A549 (cell line): ENCODE measurements at regions not wholly inside any gene's neighbourhood (a gene's known extent, or its start where the extent isn't known, plus 50 kb on each side); places are given as distances from the start of the nearest gene placed in this dataset.

ENCODE experiments used
- ATAC-seq, 2 experiments: fragments of 200-7000 bp in 1 of 2; fragments of >200 bp in 1 of 2; cut with Nextera tagmentation in 1 of 2; cut with Tn5 transposase in 1 of 2; 3 replicates each; pipeline versions ENCODE4 v1.8.0 to v1.9.1; 2018 to 2020; ENCODE audit warnings: mild to moderate bottlenecking in 1 of 2, moderate library complexity in 1 of 2
- CTCF ChIA-PET: fragments of 300-600 bp; sonication (Branson Sonifier 250); formaldehyde crosslinking; extraction: SDS; loops from one replicate; lab custom pipeline; 2021; ENCODE audit warnings: antibody characterized with exemption, inconsistent platforms; lab: Yijun Ruan, JAX
- POLR2A ChIA-PET: fragments of 350-600 bp; formaldehyde crosslinking; extraction: SDS; loops from one replicate; lab custom pipeline; 2021; ENCODE audit warnings: antibody characterized with exemption, inconsistent platforms; lab: Yijun Ruan, JAX
- DNase-seq, 2 experiments: peaks; one replicate each; pipeline versions ENCODE4 v3.0.0 to v3.0.0-alpha.2; 2011 to 2016; ENCODE audit warnings: low read depth in 1 of 2, low spot score in 1 of 2
- FAIRE-seq: peaks from 2 replicates; lab custom pipeline; 2011; peaks lifted over from hg19 to GRCh38; lab: Jason Lieb, UNC
- H3K27ac ChIP-seq, 2 experiments: fragments of >200 bp; sonication (Bioruptor Twin); formaldehyde crosslinking; 3 replicates each; pipeline ENCODE4 v1.5.1; 2016 to 2017
- H3K4me1 ChIP-seq: fragments of >200 bp; sonication (Bioruptor Twin); formaldehyde crosslinking; 3 replicates; pipeline ENCODE4 v1.6.1; 2016
- H3K4me2 ChIP-seq: fragments of >200 bp; sonication (Bioruptor Twin); formaldehyde crosslinking; 3 replicates; pipeline ENCODE4 v1.6.1; 2016
- H3K4me3 ChIP-seq: fragments of >200 bp; sonication (Bioruptor Twin); formaldehyde crosslinking; 3 replicates; pipeline ENCODE4 v1.5.1; 2016
- H3K9me3 ChIP-seq: fragments of >200 bp; sonication (Bioruptor Twin); formaldehyde crosslinking; 3 replicates; pipeline ENCODE4 v1.6.1; 2016
- CBX8 ChIP-seq: fragments of 200-600 bp; sonication (generic); IDR thresholded peaks from 2 replicates; pipeline ENCODE4 v1.6.1; 2016
- CEBPB ChIP-seq, 2 experiments: fragments of >200 bp in 1 of 2; sonication (Bioruptor Twin) in 1 of 2; formaldehyde crosslinking in 1 of 2; IDR thresholded peaks; 2 replicates each; pipeline ENCODE4 v1.6.1; 2012 to 2016
- EHMT2 ChIP-seq: fragments of 200-600 bp; sonication (generic); IDR thresholded peaks from 2 replicates; pipeline ENCODE4 v1.6.1; 2016; ENCODE audit warnings: antibody characterized with exemption, low read depth, mild to moderate bottlenecking, moderate library complexity
- EP300 ChIP-seq, 2 experiments: fragments of >200 bp; sonication (Bioruptor Twin); formaldehyde crosslinking; IDR thresholded peaks; 2 replicates in 1 of 2; 3 replicates in 1 of 2; pipeline ENCODE4 v1.6.1; 2016 to 2017
- FOSB ChIP-seq: fragments of 250-450 bp; sonication (Bioruptor Pico); IDR thresholded peaks from 2 replicates; pipeline ENCODE4 v1.5.0; 2020; ENCODE audit warnings: mild to moderate bottlenecking, moderate library complexity
- FOXS1 ChIP-seq: fragments of 250-450 bp; sonication (Bioruptor Pico); IDR thresholded peaks from 2 replicates; pipeline ENCODE4 v1.5.0; 2020; ENCODE audit warnings: mild to moderate bottlenecking, moderate library complexity
- HDAC2 ChIP-seq: fragments of 200-600 bp; sonication (generic); IDR thresholded peaks from 2 replicates; pipeline ENCODE4 v1.6.1; 2016
- HEYL ChIP-seq: fragments of 250-450 bp; sonication (Bioruptor Pico); IDR thresholded peaks from 2 replicates; pipeline ENCODE4 v1.8.0; 2021; ENCODE audit warnings: mild to moderate bottlenecking, moderate library complexity
- HOXB5 ChIP-seq: fragments of 250-450 bp; sonication (Bioruptor Pico); IDR thresholded peaks from 2 replicates; pipeline ENCODE4 v1.5.0; 2020; ENCODE audit warnings: mild to moderate bottlenecking, moderate library complexity
- JUNB ChIP-seq: fragments of >200 bp; sonication (Bioruptor Twin); formaldehyde crosslinking; IDR thresholded peaks from 2 replicates; pipeline ENCODE4 v1.6.1; 2016
- KDM1A ChIP-seq: fragments of 200-600 bp; sonication (generic); IDR thresholded peaks from 2 replicates; pipeline ENCODE4 v1.6.1; 2016; ENCODE audit warnings: low read depth, mild to moderate bottlenecking
- MAZ ChIP-seq: fragments of 150-350 bp; IDR thresholded peaks from 2 replicates; pipeline ENCODE4 v1.6.1; 2014; ENCODE audit warnings: antibody characterized with exemption, low read depth, low read length, borderline replicate concordance
- NFE2L2 ChIP-seq: fragments of 150-350 bp; conservative IDR thresholded peaks from 2 replicates; pipeline ENCODE4 v1.6.1; 2014; ENCODE audit warnings: low read length
- NPAS2 ChIP-seq: fragments of 250-450 bp; sonication (Bioruptor Pico); IDR thresholded peaks from 2 replicates; pipeline ENCODE4 v1.8.0; 2022; ENCODE audit warnings: mild to moderate bottlenecking, moderate library complexity, borderline replicate concordance
- NR3C1 ChIP-seq: fragments of >200 bp; sonication (Bioruptor Twin); formaldehyde crosslinking; IDR thresholded peaks from 3 replicates; pipeline ENCODE4 v1.6.1; 2017
- PHF8 ChIP-seq: fragments of 200-600 bp; sonication (generic); IDR thresholded peaks from 2 replicates; pipeline ENCODE4 v1.6.1; 2016; ENCODE audit warnings: low read depth, mild to moderate bottlenecking, antibody characterized with exemption, moderate library complexity, borderline replicate concordance
- RARB ChIP-seq: fragments of 250-450 bp; sonication (Bioruptor Pico); IDR thresholded peaks from 2 replicates; pipeline ENCODE4 v1.8.0; 2021; ENCODE audit warnings: mild to moderate bottlenecking, moderate library complexity
- RFX5 ChIP-seq: fragments of 450-650 bp; IDR thresholded peaks from 2 replicates; pipeline ENCODE4 v1.7.1; 2014; ENCODE audit warnings: antibody characterized with exemption, mild to moderate bottlenecking, moderate library complexity
- SMC3 ChIP-seq: fragments of >200 bp; sonication (Bioruptor Twin); formaldehyde crosslinking; IDR thresholded peaks from 3 replicates; pipeline ENCODE4 v1.6.1; 2018; ENCODE audit warnings: inconsistent platforms
- SREBF2 ChIP-seq: fragments of 450-650 bp; IDR thresholded peaks from 2 replicates; pipeline ENCODE4 v1.6.1; 2014; ENCODE audit warnings: mild to moderate bottlenecking, moderate library complexity
- TFCP2L1 ChIP-seq: fragments of 250-450 bp; sonication (Bioruptor Pico); IDR thresholded peaks from 2 replicates; pipeline ENCODE4 v1.5.0; 2021; ENCODE audit warnings: mild to moderate bottlenecking
- ZSCAN20 ChIP-seq: fragments of 250-450 bp; sonication (Bioruptor Pico); IDR thresholded peaks from 2 replicates; pipeline ENCODE4 v1.8.0; 2022; ENCODE audit warnings: mild to moderate bottlenecking, moderate library complexity
- WGBS: methylation state at CpG from one replicate; pipeline ENCODE4 v1.1.6; 2017; ENCODE audit errors: missing lambda C conversion rate; 5-methylcytosine and 5-hydroxymethylcytosine counted together
- TF ChIP-seq, protein P1 (sequence below): IDR thresholded peaks from 2 replicates; pipeline ENCODE4 v1.6.1; 2012
- TF ChIP-seq, protein P2 (sequence below): fragments of 250-450 bp; sonication (Bioruptor Pico); IDR thresholded peaks from 2 replicates; pipeline ENCODE4 v1.5.0; 2020; ENCODE audit warnings: low read depth, mild to moderate bottlenecking, moderate library complexity
- TF ChIP-seq, protein P3 (sequence below): fragments of >200 bp; sonication (Bioruptor Twin); formaldehyde crosslinking; IDR thresholded peaks from 3 replicates; pipeline ENCODE4 v1.6.1; 2016

DNA sequence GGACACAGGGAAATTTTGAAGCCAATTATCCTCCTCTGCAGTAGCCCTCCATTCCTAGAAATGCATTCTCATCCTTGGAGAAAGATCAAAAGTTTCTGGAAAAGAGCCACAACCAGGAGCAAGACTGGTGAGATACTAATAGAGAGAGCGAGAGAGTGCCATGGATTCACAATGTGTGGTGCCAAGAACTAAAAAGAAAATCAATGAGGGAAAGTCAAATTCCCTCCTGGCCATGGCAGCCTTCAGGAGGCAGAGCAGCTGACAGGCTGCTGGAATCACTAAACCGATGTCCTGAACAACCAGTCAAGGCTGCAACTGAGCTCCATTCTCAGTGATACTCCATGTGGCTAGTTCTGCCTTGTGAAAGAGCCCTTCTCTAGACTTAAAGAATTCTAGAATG, 561.0 kb downstream of the SOX6 start:
- TF ChIP-seq JUNB = no peak
- TF ChIP-seq, protein P1, sequence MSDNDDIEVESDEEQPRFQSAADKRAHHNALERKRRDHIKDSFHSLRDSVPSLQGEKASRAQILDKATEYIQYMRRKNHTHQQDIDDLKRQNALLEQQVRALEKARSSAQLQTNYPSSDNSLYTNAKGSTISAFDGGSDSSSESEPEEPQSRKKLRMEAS = no peak
- no peak for TF ChIP-seq CEBPB (IDR thresholded peaks at IDR 0.05)
- TF ChIP-seq NPAS2 = no peak
- TF ChIP-seq, protein P2, sequence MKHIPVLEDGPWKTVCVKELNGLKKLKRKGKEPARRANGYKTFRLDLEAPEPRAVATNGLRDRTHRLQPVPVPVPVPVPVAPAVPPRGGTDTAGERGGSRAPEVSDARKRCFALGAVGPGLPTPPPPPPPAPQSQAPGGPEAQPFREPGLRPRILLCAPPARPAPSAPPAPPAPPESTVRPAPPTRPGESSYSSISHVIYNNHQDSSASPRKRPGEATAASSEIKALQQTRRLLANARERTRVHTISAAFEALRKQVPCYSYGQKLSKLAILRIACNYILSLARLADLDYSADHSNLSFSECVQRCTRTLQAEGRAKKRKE = no peak
- TF ChIP-seq EP300 (IDR thresholded peaks at IDR 0.05) = no peak
- no peak for TF ChIP-seq EHMT2
- no peak for TF ChIP-seq ZSCAN20 (CRISPR knock-in tag)
- no peak for TF ChIP-seq PHF8
- no peak for TF ChIP-seq KDM1A
- TF ChIP-seq RARB (CRISPR knock-in tag) = no peak
- no peak for TF ChIP-seq NFE2L2
- TF ChIP-seq, all 56 proteins: peak for 0
- Histone ChIP-seq H3K9me3 (no peaks in the 10 kb centered on the region), H3K4me3 (no peak overlapping the region), H3K4me1 (no peaks in the 10 kb centered on the region), H3K4me2 (no peak overlapping the region), H3K27ac (no peak overlapping the region)
- WGBS = 26% methylated on average over 2 of the region's 2 CpGs
- ChIA-PET CTCF (no interaction called here), POLR2A (no interaction called here)
- DNase-seq (no peak), FAIRE-seq (no peak), ATAC-seq (no peak)

DNA sequence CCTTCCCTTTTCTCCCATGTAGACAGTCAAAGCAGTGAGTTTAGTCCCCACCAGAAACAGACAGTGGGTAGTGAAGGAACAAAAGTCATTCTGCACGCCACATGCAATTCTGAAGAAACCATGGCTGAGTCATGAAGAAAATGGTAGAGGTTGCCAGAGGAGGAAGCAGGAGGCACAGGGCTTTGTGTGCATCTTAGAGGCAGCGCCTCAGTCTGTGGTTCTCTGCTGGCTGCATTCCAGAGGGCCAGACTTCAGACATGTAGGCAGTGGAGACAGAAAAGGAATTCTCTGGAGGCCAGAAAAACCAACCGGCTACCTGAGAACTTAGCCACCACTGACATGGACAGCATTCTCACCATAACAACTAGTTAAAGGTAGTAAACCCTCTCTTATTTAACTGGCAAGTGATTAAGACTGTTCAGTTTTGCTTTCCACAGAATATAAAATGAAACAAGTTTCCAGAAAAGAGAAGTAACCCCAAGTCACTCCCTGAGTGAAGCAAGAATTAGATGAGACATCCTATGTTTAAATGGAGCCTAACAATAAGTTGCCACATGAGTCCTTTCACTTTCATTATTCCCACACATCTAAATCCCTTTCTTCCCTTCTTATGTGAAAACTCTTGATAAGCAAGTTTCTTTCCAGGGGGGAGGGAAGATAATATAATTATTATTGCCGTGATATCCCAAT, 556.1 kb downstream of the SOX6 start:
- ChIA-PET CTCF (no interaction called here), POLR2A (no interaction called here)
- DNase-seq (no peak), ATAC-seq (no peak), FAIRE-seq (no peak)
- Histone ChIP-seq H3K4me1 (no peaks in the 10 kb centered on the region), H3K4me2 (no peak overlapping the region), H3K27ac (no peak overlapping the region), H3K4me3 (no peak overlapping the region), H3K9me3 (no peaks in the 10 kb centered on the region)
- 37% methylated on average over 4 of the region's 4 CpGs for WGBS
- TF ChIP-seq JUNB (no peak), CBX8 (no peak), TFCP2L1 (CRISPR knock-in tag) (no peak), HDAC2 (no peak), NR3C1 (no peak), HEYL (CRISPR knock-in tag) (no peak), FOSB (CRISPR knock-in tag) (no peak), FOXS1 (CRISPR knock-in tag) (no peak), SMC3 (no peak), HOXB5 (CRISPR knock-in tag) (no peak), MAZ (no peak), KDM1A (no peak), SREBF2 (no peak), RFX5 (no peak)
- TF ChIP-seq, protein P1 = no peak
- TF ChIP-seq, protein P3, sequence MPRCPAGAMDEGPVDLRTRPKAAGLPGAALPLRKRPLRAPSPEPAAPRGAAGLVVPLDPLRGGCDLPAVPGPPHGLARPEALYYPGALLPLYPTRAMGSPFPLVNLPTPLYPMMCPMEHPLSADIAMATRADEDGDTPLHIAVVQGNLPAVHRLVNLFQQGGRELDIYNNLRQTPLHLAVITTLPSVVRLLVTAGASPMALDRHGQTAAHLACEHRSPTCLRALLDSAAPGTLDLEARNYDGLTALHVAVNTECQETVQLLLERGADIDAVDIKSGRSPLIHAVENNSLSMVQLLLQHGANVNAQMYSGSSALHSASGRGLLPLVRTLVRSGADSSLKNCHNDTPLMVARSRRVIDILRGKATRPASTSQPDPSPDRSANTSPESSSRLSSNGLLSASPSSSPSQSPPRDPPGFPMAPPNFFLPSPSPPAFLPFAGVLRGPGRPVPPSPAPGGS = no peak
